Peyer's patch (tissue), 4 donors: ENCODE measurements at regions not wholly inside any gene's neighbourhood (a gene's known extent, or its start where the extent isn't known, plus 50 kb on each side); places are given as distances from the start of the nearest gene placed in this dataset.

Source experiments
- CTCF ChIP-seq, 6 experiments: fragments of 450-650 bp in 4 of 6; fragments of 200-600 bp in 2 of 6; sonication (generic) in 1 of 6; IDR thresholded peaks; one replicate each; pipeline ENCODE4 v1.5.1; 2017 to 2019; ENCODE audit warnings: antibody characterized with exemption in 6 of 6, mild to moderate bottlenecking in 3 of 6, moderate library complexity in 1 of 6
- POLR2A ChIP-seq, 2 donors: fragments of 450-650 bp; IDR thresholded peaks; one replicate each; pipeline ENCODE4 v1.5.1; 2017; ENCODE audit warnings: antibody characterized with exemption in 2 of 2, mild to moderate bottlenecking in 2 of 2, moderate library complexity in 2 of 2

GRCh38 chr19:31072451-31072850, 276.8 kb downstream of the TSHZ3 start:
- TF ChIP-seq CTCF (IDR thresholded peaks at IDR 0.05) (no peak), POLR2A (IDR thresholded peaks at IDR 0.05) (no peak)
